ENCODE measurements at regions not wholly inside any gene's neighbourhood (a gene's known extent, or its start where the extent isn't known, plus 50 kb on each side); places are given as distances from the start of the nearest gene placed in this dataset.

GRCh38 chr4:153076861-153077260, 127.4 kb upstream of the TRIM2 start:
- H3K27ac Mint-ChIP-seq = no peak overlapping the region
- H3K4me1 Mint-ChIP-seq (ENCODE audit: unreplicated experiment) = peaks cover 3% of the 10 kb centered on the region
- no peak for TF ChIP-seq CTCF (conservative IDR thresholded peaks at IDR 0.05)
- no peak for DNase-seq (ENCODE audit: extremely low spot score, unreplicated experiment)
- H3K9me3 Mint-ChIP-seq = peaks cover 7% of the 10 kb centered on the region
- H3K27me3 Mint-ChIP-seq = no peaks in the 10 kb centered on the region
- no peak overlapping the region for H3K4me3 Mint-ChIP-seq
- no peaks in the 10 kb centered on the region for H3K36me3 Mint-ChIP-seq

GRCh38 chr4:153079857-153080391, 124.3 kb upstream of the TRIM2 start:
- no peak overlapping the region for H3K4me3 Mint-ChIP-seq
- TF ChIP-seq CTCF (conservative IDR thresholded peaks at IDR 0.05) = no peak
- H3K9me3 Mint-ChIP-seq = no peaks in the 10 kb centered on the region
- no peak for DNase-seq (ENCODE audit: extremely low spot score, unreplicated experiment)
- no peaks in the 10 kb centered on the region for H3K27me3 Mint-ChIP-seq
- no peaks in the 10 kb centered on the region for H3K36me3 Mint-ChIP-seq
- peaks cover 32% of the 10 kb centered on the region for H3K4me1 Mint-ChIP-seq (ENCODE audit: unreplicated experiment)
- H3K27ac Mint-ChIP-seq = no peak overlapping the region

GRCh38 chr4:153081006-153081580, 123.2 kb upstream of the TRIM2 start:
- no peak for DNase-seq (ENCODE audit: extremely low spot score, unreplicated experiment)
- no peak for TF ChIP-seq CTCF (conservative IDR thresholded peaks at IDR 0.05)
- Mint-ChIP-seq H3K27me3 (peaks cover 3% of the 10 kb centered on the region), H3K4me1 (ENCODE audit: unreplicated experiment) (peaks cover 40% of the 10 kb centered on the region), H3K4me3 (no peak overlapping the region), H3K27ac (no peak overlapping the region), H3K36me3 (no peaks in the 10 kb centered on the region), H3K9me3 (peaks cover 5% of the 10 kb centered on the region)

GRCh38 chr4:153081693-153082092, 122.5 kb upstream of the TRIM2 start:
- DNase-seq (ENCODE audit: extremely low spot score, unreplicated experiment) = no peak
- no peak overlapping the region for H3K4me3 Mint-ChIP-seq
- TF ChIP-seq CTCF (conservative IDR thresholded peaks at IDR 0.05) = no peak
- peaks cover 40% of the 10 kb centered on the region for H3K4me1 Mint-ChIP-seq (ENCODE audit: unreplicated experiment)
- peaks cover 3% of the 10 kb centered on the region for H3K27me3 Mint-ChIP-seq
- H3K27ac Mint-ChIP-seq = no peak overlapping the region
- H3K36me3 Mint-ChIP-seq = no peaks in the 10 kb centered on the region
- peaks cover 5% of the 10 kb centered on the region for H3K9me3 Mint-ChIP-seq

GRCh38 chr4:153082322-153083301, 121.6 kb upstream of the TRIM2 start:
- Mint-ChIP-seq H3K9me3 (peaks cover 5% of the 10 kb centered on the region), H3K4me1 (ENCODE audit: unreplicated experiment) (peaks cover 40% of the 10 kb centered on the region), H3K27me3 (peaks cover 3% of the 10 kb centered on the region), H3K4me3 (peak overlapping the region; percentile 56), H3K27ac (peak overlapping the region; percentile 95), H3K36me3 (no peaks in the 10 kb centered on the region)
- no peak for TF ChIP-seq CTCF (conservative IDR thresholded peaks at IDR 0.05)
- no peak for DNase-seq (ENCODE audit: extremely low spot score, unreplicated experiment)

All from type B pancreatic cell (in vitro differentiated cells).